HG02623 (cell line): ENCODE measurements at regions not wholly inside any gene's neighbourhood (a gene's known extent, or its start where the extent isn't known, plus 50 kb on each side); places are given as distances from the start of the nearest gene placed in this dataset.

ENCODE experiments used
- ATAC-seq: cut with Tn5 transposase; IDR thresholded peaks from one replicate; pipeline ENCODE4 v1.9.1; 2021; ENCODE audit warnings: moderate library complexity; ENCODE audit not compliant: unreplicated experiment

DNA sequence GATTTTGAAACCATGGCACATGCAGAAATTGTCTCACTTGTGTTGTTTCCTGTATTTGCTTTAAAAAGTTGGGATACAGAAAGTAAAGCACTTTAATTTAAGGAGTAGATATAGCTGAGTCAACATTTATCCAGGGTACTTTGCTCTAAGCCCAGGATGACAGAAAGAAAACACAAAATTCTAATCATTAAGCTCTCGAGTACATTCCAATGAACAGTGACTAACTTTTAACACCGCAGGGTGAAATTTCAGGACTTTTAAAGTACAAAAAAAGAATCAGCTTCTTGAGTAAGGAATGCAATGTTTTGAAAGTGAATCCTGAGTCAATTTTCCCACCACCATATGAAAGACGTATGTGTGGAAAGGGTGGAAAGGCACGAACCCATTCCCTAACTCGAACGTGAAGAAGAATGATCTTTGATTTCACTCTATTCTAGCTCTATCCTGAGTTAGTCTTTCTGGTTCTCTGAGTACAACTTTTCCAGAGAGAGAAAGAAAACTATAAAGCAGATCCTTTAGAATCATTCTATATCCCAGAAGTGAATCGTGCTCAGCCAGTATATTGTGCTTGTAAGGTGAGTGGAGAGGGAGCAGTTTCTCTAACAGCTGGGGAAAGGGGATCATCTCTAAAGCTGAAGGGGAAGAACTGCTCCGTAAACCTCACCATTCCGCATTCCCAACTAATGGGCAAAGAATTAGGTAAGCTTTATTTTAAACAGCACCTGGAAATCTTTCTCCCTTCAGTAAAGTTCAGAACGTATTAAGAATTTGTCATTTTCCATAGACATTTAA is 779.0 kb upstream of the FLRT2 start:
- no peak for ATAC-seq

DNA sequence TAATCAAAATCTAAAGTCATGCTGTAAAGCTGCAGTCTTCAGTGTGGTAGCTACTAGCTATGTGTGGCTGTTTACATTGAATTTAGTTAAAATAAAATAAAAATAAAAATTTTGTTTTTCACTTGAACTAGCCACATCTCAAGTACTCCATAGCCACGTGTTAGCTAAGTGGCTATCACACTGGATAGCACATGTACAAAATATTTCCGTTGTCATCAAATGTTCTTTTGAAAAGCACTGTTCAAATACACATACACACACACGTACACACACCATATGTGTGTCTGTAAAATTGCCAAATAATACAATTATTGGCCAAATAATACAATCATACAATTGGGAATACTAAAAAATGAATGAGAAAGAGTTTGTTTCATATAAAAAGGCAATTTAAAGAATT is 778.2 kb upstream of the FLRT2 start:
- no peak for ATAC-seq

GRCh38 chr14:84760489-84761126 is 769.3 kb upstream of the FLRT2 start:
- no peak for ATAC-seq

DNA sequence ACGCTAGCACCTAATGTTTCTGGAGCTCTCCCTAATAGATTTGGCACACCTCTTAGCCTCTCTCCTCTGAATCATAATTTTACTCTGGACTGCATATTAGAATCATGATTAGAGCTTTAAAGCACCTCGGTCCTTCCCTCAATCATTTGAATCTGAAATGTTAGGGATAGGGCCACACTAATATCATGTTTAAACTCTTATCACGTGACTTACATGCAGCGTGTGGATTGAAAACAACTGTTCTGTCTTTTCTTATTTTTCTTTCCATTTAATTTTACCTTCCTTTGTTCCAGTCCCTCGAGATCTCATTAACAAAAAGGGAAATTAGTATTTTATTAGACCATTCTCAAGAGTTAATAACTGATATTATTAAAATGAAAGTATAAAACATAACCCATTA is 762.5 kb upstream of the FLRT2 start:
- ATAC-seq = no peak

DNA sequence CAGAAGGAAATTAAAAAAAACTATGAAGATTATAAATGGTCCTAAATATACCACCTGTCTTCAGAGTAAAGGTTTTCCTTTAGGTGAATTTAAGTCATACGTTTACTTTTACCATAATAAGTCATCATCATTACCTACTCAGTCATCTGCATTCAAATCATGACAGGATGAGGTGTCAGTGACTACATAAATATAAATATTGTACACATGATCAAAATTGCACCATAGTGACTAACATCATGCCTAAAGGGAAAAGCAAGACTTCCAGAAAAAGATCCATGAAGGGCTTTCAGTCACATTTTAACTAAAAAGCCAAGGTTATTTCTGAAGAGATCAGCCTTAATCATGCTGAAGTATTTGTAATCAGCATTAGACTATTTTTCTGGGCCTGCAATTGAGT is 759.9 kb upstream of the FLRT2 start:
- no peak for ATAC-seq

GRCh38 chr14:84777356-84777755 is 752.6 kb upstream of the FLRT2 start:
- ATAC-seq = no peak

DNA sequence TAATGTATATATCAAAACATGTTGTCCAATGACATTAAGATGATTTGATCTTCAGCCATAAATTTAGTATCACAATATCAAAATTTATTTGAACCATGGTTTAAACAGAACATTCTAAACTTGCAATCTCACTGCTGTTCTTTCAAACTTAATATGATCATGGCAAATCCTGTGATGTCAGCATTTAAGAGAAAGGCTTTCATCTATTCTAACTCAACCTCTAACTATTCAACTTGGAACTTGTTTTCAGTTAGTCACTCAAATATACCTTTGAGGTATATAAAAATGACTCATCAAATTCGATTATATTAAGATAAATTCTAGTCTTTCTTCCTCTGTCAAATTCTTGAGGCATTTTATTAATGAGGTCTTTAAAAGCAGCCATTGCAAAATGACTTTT is 747.0 kb upstream of the FLRT2 start:
- ATAC-seq = no peak

DNA sequence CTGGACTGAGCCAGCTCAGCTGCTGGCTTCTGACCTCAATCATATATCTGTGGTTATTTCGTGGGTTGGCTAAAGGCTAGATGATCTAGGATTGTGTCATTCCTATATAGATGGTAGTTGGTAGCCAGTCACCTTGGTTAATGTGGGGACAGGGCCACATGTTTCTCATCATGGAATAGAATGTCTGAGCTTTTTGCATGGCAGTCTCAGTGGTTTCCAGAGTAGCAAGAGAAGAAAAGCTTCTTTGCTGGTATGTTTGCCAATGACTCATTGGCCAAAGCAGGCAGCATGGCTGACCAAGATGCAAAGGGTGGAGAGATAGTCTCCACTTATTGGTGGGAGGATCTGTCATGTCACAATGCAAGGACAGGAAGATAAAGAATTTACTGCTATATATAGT is 746.4 kb upstream of the FLRT2 start:
- no peak for ATAC-seq

DNA sequence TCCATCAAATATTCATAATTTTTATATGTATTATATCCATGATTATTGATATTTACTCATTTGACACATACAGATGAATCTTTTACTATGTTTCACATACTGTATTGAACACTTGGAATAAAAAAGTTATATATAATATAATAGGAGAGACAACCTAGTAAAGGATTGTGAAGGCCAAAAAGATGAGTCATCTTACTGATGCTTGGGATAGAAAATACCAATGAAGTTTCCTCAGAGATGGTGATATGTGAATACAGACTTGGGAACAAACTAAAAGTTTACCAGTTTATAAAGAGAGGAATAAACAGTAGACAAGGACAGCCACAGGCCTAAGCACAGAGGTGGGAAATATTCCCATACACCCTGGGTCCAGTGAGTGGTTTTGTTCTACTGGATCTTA is 743.9 kb upstream of the FLRT2 start:
- ATAC-seq = no peak

- ATAC-seq = no peak
Measured at GRCh38 chr14:84789012-84789411, 740.9 kb upstream of the FLRT2 start.

DNA sequence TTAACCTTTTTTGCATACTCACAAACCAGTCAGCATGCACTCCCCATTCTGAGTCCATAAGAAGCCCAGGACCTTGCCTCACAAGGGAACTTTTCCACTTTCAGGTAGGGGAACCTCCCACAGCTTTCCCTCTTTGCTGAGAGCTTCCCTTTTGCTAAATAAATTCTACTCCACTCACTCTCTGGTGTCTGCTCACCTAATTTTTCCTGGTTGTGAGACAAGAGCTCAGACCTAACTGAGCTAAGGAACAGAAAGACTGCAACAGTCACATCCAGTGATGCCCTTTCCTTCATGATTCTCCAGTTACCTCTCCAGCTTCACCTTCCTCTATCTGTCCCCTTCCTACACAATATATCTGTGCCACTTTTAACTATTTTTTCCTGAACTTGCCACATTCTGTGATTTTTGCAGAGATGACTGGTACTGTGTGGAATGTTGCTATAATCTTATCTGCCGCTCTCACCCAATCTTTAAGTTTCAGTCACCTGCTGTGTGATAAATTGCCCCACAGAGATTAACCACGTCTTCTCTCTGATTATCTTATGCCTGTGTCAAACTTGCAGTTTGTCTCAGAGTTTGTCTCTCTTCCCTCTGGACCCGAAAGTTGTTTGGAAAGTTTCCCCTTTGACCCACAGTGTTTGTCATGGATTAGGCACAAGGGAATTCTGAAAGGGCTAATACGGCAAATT is 737.1 kb upstream of the FLRT2 start:
- no peak for ATAC-seq

- no peak for ATAC-seq
Measured at GRCh38 chr14:84797326-84797725, 732.6 kb upstream of the FLRT2 start.

- no peak for ATAC-seq
Measured at GRCh38 chr14:84804468-84804867, 725.5 kb upstream of the FLRT2 start.

- no peak for ATAC-seq
Measured at GRCh38 chr14:84804895-84805294, 725.0 kb upstream of the FLRT2 start.

DNA sequence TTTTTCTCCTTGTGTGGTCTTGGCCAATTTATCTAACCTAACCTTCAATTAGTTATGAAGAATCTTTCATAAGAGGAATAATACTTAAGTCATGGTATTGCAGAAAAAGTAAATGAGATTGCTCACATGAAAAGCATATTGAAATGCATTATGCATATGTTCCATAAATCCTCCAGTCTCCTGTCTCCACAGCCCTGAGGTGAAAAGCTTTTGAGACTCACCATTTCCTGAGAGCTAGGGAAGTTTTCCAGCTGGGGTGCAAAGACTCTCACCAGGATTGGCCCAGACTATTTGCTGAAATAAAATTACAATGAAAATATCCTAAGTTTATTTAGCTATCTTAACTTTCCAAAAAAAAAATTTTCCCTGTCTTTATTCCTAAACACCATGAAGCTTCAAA is 723.8 kb upstream of the FLRT2 start:
- no peak for ATAC-seq

DNA sequence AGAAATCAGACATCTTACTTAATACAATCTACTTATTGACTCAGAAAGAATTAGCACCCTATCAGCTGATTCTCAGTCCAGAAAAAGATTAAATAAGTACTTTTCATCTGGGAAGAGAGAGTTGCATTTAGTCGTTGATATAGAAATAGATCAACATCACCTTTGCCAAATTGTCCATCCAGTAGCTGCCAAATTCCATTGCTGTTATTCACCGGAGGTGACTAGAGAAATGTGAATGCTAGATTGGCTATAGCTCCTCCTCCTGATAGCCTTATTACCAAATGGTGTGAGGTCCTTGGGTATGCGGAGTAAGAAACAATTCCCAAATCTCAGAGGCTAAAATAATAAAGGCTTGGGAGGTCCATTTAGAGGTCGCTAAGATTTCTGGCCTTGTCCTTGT is 723.3 kb upstream of the FLRT2 start:
- ATAC-seq = no peak

DNA sequence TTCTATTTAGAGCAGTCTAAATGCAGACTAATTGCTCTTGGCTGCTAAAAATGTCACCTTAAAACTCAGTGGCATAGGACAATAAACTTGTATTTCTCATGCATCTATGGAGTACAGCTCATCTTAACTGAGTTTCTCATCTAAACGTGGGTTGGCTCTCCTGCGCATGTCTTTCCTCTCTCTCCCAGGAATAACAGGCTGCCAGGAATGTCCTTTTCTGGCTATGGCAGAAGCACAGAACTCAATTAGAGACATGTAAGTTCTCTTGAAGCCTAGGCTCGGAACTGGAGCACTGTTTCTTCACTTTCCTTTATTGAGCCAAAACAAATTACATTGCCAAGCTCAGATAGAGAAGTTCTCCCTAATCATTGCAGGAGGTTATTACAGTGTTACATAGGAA is 722.3 kb upstream of the FLRT2 start:
- ATAC-seq = no peak

- ATAC-seq = no peak
Measured at GRCh38 chr14:84809158-84809557, 720.8 kb upstream of the FLRT2 start.

DNA sequence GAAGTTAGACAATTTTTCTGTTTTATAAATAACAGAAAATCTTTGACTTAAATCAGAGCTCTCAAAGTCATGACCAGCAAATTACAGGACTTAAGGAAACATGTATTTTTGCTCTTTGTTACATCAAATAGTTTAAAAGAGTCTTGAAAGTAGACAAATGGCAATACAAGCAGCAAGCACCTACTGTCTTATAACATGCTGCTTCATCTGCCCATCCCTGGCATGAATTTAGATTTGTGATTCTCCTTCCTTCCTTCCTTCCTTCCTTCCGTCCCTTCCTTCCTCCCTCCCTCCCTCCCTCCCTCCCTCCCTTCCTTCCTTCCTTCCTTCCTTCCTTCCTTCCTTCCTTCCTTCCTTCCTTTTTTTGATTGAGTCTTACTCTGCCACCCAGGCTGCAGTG is 715.6 kb upstream of the FLRT2 start:
- ATAC-seq = no peak

DNA sequence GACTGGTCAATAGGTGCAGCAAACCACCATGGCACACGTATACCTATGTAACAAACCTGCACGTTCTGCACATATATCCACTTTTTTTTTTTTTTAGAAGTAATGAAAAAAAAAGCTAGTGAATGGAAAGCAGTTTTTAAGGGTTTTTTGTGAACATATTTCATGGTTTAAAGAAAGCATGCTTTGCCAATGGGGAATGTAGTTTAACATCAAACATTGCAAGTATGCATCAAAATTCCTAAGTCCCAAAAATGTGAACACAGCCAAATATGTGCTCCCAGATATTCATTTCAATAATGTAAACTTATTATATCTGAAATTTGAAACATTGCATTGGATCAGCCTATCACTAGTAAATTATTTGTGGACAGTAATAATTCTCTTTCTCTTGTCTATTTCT is 710.4 kb upstream of the FLRT2 start:
- ATAC-seq = no peak

DNA sequence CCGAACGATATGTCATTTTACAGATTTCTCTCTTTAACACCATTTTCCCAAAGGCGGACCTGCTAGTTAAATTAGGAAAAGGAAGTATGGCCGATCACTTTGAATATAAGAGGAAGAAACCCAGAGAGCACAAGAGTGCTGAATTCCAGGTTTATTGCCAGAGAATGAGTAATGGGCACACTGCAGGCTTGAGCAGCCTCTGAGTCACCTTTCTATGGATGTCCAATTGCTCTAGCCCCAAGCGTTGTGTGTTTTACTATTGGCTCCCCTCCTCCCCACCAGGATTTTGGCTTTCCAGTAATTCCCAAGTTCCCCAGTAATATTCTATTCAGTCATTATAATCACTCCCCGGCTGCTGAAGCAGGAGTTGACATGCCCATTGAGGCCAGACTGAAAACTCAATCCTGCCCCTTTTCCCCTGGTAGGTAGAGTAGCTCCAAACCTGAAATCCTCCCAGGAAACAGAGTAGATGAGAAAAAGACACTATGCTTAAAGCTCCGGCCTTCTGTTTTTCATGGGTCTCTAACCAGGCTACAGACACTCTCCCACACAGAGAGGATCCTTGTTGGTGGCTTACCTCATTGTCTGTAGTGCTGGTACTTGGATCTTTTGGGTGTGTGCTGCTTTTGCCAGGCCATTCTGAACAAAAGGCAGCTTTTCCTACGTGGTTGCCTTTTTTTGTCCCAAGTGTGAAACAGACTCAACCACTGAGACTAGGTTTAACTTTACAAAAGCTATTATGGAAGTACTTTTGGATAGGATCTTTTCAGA is 704.3 kb upstream of the FLRT2 start:
- ATAC-seq = no peak
